Body of pancreas (tissue), 4 donors: ENCODE measurements at regions not wholly inside any gene's neighbourhood (a gene's known extent, or its start where the extent isn't known, plus 50 kb on each side); places are given as distances from the start of the nearest gene placed in this dataset.

Experiments
- CTCF ChIP-seq, 7 experiments: fragments of 450-650 bp in 4 of 7; fragments of 200-600 bp in 3 of 7; sonication (generic) in 3 of 7; IDR thresholded peaks; one replicate each; pipeline ENCODE4 v1.5.1; 2016 to 2019; ENCODE audit warnings: antibody characterized with exemption in 7 of 7
- POLR2A ChIP-seq, 3 donors: fragments of 450-650 bp; IDR thresholded peaks; one replicate each; pipeline ENCODE4 v1.6.1; 2016; ENCODE audit warnings: antibody characterized with exemption in 3 of 3, mild to moderate bottlenecking in 2 of 3

DNA sequence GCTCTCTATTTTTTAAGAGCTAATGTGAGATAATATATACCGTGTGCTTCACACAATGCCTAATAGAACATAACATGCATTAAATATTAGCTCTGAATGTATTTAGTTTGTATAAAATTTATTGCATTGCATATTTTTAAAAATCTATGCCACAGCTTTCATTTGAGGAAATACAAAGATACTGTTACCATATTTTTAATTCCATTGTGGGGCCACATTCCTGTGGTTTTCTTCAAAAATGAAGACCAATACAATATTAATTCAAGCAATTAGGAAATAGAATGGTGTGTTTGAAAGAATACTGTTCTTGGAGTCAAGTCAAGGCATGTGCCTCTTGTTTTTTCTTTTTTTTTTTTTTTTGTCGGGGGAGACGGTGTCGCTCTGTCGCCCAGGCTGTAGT is 95.4 kb upstream of the CADPS start:
- TF ChIP-seq POLR2A (IDR thresholded peaks at IDR 0.05) (no peak), CTCF (IDR thresholded peaks at IDR 0.05) (no peak)
